NOMO-1 (cell line): ENCODE measurements at regions not wholly inside any gene's neighbourhood (a gene's known extent, or its start where the extent isn't known, plus 50 kb on each side); places are given as distances from the start of the nearest gene placed in this dataset.

Experiments
- DNase-seq, 2 experiments: peaks; one replicate each; lab custom pipeline; 2025; ENCODE audit not compliant: unreplicated experiment in 2 of 2; lab: John Stamatoyannopoulos, UW

DNA sequence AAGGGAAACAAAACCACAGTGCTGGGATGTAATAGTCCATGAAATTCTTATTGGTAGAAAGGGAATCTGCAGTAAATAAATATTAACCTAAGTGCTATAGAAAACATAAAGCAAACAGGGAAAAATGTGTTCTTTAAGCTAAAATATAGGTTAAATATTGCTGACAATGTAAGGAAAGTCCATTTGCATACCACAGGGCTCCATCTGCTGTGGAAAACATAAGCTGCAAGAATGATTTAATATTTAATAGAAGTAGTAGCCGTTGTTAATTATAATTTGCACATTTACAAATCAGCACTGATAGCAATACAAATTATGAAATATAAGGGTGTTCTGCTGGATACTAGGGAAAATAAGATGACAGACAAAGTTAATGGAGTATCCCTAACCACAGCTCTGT is 444.9 kb upstream of the PKN2 start:
- no peak for DNase-seq

DNA sequence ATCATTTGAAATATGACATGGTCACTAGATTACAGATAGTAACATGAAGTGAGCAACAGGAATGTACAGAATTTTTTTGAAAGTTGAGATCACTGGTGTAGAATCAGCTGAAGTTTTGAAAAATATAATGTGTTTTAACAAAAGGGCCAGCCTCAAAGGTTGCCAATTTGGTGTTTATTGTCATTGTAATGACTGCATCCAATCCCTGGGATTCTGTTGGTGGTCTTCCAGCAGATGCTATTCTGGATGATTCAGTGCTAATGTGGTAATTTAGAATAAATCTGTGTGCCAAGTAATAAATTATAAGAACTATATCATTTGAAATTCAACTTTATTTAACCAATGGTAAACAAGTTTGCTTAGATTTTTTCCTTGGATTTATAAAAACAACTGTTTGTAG is 436.4 kb upstream of the PKN2 start:
- DNase-seq, result no peak

DNA sequence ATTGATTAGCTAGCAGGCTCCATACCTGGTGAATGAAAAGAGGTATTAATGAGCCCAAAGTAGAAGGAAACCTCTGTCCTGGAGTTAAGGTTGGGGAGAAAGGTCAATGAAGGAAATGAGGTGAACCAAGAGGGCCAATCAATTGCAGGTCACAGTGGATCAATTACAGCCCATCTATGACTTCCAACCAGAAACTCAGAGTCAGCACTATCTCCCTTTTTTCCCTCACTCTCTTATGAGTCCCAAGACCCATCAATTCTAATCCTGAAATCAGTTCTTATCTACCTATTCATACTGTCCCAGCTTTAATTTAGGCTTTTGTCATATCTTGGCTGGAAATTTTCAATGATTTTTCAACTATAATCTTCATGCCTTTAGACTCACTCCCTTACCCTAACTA is 433.2 kb upstream of the PKN2 start:
- no peak for DNase-seq

DNA sequence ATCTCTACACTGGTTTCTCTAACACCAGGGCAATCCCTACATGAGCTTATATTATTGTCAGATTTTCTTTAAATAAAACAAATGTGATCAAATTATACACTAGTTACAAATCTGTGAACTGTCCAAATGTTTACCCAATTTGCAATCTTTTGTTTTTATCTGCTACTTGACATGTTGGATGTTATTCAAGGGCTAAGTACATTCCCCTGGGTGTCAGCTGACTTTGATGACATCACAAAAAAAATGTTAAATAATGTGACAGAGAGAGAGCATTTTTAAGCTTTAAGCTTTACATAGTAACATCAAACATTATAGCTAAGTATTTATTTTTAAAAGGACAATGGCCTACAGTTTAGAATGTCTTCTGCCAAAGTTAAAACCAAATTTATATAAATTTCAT is 431.3 kb upstream of the PKN2 start:
- DNase-seq, result no peak

DNA sequence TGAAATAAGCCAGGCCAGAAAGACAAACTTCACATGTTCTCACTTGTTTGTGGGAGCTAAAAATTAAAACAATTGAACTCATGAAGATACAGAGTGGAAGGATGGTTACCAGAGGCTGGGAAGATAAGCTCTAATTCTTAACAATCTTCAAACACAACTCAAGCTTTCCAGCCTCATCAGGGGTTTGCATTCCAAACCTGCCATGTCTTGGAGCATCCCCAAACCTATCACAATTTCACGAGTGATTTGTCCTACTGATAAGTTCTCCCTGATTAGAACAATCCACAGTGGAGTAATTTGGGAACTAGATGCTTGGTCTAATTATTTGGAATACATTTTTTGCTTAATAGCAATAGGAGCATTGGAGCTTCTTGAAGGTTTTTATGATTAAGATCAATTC is 418.5 kb upstream of the PKN2 start:
- no peak for DNase-seq

DNA sequence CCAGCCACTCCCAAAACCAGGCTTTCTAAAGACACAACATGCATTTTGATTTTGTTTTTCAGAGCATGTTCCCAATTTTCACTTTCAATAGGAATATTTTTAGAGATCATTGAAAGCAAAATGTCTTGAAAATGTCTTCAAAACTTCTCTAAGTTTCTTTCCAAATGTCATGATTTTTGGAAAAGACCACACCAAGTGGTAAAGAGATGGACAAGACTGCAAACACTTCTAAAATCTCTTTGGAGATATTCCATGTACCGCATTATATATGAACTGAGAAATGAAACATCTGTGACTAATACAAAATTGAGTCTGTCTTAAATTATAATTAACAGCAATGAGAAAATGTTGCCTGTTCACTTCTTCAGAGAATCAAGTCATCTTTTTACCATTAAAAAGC is 418.0 kb upstream of the PKN2 start:
- no peak for DNase-seq

DNA sequence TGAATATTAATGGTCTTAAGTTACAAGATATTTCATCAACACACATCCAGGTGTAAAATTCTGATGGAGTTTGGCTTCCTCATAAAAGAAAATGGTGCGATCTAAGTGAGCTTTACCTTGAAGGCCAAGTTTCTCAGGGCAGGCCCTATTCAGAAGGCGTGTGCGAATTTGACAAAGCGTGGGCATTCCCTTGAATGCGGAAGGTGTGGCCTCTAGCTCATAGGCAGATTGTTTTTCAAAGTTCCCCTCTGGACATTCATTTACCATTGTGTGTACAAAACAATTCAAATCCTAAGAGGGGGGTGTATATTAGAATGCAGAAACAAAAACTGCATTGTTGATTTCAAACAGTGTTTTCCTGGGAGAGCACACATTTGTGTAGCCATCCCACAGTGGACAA is 411.9 kb upstream of the PKN2 start:
- DNase-seq, result no peak

DNA sequence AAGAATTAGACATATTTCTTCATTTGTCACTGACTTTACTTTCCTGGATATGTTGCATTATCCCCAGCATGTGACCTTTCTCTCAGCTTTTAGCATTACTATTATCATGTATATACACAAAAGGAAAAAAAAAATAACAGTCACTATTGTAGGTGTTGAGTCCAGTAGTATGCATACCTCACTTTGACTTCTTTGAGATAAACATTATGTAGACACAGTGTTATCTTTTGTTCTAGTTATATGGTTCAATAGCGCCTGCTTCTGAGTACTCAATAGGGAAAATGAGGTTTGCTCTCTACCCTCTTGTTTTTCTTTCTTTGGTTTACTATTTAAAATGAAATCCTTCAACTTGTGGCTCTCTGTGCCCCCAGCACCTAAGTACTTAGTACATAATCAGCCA is 409.6 kb upstream of the PKN2 start:
- DNase-seq, result no peak

DNA sequence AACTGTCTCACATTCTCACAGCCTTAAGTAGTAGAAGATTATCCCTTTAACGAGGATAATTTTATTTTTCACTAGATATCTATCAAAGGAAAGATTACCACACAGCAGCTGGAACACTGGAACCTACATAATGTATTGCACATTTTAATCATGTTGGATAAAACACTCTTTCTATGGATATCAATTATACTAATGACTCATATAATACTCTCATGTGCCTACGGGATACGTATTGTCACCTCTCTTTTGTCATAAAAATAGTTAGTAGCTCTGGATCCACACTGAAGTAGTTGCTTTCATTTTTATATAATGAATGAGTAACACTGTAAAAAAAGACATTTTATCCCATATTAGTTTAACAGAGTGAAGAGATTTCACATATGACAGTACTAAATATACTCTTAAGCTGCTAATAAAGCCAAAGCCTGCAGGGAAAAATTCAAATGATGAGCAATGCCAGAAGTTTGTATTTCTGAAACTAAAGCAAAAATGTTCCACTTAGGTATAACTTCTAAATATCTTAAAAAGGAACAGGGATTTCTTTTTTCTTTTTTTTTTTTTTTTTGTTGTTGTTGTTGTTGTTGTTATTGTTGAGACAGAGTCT is 408.7 kb upstream of the PKN2 start:
- DNase-seq, result no peak

DNA sequence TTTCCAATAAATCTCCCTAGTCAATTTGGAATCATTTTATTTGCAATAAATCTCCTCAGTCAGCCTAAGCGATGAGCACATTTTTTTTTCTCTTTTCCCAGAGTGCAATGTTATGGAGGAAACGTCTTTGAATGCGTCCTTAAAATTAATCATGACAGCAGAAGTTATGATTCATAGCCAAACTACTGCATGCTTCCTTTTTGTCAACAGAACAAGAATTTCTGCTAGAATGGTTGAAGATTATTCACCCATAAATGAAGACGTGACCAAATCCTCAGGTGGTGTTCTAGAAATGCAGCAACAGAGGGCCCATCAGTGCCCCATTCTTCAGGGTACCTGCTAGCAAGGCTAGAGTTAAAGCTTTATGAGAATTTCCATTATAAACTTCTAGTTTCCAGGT is 407.9 kb upstream of the PKN2 start:
- peak in 1 of 2 experiments; percentile 9 for DNase-seq

DNA sequence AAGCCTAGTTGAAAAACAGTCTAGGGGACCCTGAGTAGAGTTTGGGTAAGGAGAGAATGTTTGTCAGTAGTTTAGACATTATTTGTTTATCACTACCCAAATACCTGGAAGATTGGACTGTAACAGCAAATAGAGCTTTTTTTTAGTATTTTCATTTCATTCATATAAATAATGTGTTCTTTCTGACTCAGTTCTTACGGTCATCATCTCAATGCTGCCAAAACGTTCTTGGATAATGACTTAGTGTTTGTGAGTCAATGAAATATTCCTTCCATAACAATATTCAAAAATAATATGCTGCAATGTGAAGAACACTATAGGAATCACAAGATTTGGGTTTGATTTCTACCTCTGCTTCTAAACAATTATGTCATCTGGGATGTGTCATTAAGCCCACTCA is 400.0 kb upstream of the PKN2 start:
- DNase-seq, result no peak

DNA sequence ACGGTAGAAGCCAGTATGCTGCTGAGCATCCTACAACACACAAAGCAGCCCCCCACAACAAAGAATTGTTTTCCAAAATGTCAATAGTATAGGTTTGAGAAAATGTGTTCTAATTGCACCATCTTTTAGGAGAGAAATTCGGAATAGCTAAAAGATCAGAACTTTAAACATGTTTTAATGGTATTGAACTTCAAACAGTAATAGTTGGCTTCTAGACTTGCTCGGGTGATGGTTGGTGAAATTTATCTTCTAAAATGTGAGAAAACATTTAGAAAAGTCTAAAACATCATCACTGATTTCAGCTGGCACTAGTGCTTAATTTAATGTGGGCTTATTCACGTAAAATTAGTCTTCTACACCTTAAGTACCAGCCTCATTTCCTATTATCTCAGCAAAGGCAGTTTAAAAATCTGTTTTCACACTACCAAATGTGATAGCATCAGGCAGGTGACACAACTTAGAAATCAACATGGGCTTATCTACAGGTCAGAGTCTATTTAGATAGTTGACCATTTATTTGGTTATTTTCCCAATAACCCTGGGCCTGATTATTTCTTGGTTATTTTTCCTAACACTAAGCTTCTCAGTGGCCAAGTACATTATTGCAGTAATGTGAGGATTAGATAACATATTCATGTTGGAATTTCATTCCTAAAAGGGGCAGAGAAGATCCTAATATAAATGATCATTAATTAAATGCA is 399.3 kb upstream of the PKN2 start:
- DNase-seq, result no peak

DNA sequence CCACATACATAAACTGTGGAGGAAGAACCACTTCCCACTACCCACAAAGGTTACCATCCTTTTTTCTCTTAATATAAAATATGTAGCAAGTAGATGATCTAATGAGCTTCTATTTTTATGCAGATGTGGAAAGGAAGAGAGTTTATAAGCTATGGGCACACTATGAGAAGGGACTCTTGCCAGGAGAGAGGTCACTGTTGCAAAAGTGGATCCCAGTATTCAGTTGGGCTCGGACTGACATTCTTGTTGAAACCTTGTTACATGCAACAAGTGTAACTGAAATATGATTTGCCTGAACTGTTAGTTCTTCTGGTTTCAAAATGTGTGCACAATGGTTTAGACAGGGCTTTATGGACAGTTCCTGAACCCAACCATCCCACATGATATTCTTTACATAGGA is 397.4 kb upstream of the PKN2 start:
- no peak for DNase-seq

DNA sequence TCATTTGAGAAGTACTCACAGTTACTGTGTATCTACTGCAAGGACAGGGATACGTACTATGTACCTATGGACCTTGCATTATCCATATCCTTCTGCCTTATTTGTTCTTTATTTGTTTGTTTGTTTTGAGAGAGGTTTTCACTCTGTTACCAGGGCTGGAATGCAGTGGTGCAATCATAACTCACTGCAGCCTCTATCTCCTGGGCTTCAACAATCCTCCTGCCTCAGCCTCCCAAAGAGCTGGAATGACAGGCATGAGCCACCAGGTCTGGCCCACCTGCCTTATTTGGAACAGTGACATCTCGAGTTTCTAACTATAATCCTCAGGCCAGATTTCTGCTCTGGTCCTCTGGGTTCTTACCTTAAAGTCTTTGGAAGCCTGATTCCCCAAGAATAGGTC is 395.5 kb upstream of the PKN2 start:
- DNase-seq, result no peak

DNA sequence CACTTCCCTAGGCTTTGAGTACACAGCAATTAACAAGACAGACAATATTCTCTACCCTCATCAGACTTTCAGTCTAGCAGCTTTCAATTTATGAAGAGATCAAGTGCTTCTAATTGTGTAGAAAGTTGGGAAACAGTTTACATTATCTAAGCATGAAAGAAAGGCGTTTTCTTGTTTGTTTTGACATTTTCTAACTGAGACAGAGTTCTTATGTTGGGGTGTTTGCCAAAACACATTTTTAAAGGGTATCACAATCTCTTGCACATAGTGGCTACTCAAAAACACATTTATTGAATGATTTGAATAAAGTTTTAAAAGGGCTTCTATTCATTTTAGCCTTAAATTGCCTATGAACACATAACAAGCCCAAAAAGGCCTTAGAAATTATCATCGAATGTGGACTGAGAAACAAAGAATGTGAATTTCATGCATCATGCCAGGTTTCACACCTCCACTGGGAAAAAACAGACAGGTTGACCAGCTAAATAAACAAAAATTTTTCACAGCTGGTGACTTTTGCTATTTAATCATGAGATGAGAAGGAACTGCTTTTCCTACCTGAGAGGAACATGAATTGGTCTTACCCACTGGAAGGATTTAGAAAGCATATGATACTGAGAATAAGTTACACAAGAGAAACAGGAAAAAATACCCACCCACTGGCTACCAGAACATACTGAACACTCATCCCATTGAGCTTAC is 394.5 kb upstream of the PKN2 start:
- no peak for DNase-seq

DNA sequence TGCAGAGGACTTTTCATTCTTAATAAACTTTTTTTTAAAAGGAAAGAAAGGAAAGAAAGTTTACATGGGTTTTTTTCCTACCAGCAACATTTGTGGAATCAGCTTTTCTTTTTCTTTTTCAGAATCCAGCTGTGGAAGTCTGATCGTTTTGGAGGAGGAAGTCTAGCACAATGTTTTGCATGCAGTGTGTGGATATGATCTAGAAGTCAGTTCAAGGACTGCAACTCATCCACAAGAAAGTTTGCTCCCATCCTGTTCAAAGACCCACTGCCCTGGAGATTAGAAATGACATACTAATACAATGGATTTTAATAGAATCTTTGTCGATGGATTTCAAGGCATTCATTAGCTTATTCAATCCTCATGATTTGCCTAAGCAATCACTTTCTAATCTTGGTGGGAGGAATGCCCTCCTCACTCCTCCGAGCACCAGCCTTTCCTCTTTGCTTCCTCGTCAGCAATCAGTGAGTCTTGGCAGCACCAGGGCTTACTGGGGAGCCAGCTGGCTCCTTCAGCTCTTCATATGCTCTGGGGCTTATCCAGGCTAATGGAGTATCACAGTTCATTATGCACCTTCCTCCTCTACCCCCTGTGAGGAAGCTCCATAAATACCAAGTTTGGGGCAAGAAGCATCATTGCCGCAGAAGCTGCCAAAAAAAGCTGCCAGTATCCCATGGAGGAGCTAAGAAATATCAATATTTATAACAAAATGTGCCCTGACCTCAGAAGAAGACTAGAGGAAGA is 392.3 kb upstream of the PKN2 start:
- no peak for DNase-seq

DNA sequence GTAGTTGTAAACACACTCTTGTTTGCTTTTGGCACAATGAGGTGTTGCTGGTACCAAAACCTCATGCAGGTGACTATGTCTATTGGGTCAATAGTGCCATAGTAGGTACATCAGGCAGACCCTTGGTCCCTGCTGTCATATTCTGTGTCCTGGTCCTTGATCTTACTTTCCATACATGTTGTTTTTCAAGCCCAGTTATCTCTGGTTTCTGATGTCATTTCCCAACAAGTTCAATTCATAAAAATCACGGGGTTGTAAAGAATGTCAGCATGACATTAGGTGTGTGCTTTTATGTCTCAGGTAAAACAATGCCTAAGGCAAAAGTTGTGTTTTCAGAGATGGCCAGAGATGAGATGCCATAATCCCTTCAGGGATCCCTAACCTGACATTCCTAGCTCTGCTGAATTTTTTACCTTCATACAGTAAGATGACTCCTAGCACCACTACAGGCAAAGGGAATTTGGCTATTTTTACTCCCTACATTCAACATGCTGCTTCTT is 390.3 kb upstream of the PKN2 start:
- no peak for DNase-seq

DNA sequence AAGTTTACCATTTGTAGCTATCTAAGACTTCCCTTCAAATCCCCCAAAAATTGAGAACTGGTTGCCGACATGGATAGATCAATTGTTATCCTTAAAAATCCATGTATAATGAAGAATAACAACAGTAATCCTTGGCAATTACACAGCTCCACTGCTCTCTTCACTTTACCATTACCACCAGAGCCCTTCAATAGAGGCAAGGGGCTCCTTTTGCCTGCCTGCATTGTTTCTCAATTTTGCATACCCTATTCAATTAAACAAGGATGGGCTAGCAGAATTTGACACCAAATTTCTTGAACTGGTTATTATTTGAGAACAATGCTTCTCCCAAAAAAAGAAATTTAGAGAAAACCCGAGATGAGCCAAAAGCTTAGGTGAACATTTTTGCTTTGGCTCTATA is 387.8 kb upstream of the PKN2 start:
- DNase-seq, result no peak

DNA sequence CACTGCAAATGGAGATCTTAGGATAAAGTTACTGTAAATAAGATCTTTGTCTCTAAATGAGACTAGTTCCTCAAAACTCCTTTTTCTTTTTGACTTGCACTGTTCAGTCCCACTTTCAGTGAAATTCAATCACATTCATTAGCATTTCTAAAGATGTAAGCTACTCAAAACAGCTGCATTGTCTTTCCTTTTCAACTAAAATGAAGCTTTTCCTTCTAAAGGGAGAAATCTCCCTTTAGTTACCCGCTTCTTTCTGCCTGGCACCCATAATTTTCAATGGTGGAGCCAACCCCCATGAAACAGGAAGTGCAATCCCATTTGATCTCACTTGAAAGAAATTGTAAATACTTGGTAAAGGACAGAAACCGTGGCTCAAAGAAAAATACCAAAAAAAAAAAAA is 387.4 kb upstream of the PKN2 start:
- no peak for DNase-seq

DNA sequence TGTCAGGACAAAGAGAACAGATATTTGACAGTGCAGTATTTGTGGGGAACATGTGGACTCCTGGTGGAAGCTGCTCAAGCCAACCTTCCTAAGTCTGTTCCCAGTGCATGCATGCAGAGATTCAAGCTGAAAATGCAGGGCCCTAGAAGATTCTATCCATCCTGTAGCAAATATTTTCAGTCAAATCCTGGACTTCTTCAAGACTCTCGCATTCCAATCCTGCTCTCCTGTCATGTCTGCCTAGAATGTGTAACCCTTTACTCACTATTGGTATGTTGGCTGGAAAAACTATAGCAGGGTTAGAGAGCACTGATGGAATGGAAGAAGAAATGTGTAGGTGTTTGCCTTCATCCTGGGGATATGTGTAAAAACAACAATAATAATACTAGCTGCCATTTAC is 385.6 kb upstream of the PKN2 start:
- no peak for DNase-seq

DNA sequence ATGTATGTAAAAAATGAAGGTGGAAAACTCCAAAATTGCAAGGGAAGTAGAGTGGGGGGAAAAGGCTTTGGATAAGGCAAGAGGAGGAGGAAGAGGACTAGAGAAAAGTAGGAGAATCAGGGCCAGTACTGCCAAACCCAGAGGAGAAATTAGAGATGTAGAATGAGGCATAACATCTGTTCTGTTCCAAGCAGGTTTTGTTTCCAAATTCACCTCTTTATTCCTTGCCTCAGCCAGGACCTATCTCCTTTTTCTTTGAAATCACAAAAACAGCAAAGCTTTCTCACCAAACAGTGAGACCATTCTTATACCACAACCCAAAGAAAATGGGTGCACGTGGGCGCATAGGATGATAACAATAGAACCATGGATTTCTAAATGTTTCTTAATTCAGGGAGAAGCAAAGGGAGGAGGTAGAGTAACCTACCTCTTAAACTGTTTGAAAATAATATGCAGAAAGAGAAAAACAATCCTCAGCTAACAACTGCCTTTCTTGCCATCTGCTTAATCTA is 383.3 kb upstream of the PKN2 start:
- DNase-seq, result no peak
